GM12878 (cell line): ENCODE measurements at regions not wholly inside any gene's neighbourhood (a gene's known extent, or its start where the extent isn't known, plus 50 kb on each side); places are given as distances from the start of the nearest gene placed in this dataset.

Source experiments
- ATAC-seq: fragments of 200-7000 bp; cut with Tn5 transposase; 3 replicates; pipeline ENCODE4 v1.9.1; 2020; ENCODE audit warnings: mild to moderate bottlenecking, moderate library complexity
- BruUV-seq: library from RNA; stranded (reverse); fragments of 400-500 nt; replicated peaks from 2 replicates; lab custom pipeline; 2021; lab: Mats Ljungman, UMichigan
- CTCF ChIA-PET: fragments of 300-600 bp; sonication (Branson Sonifier 250); formaldehyde crosslinking; extraction: SDS; loops from one replicate; lab custom pipeline; 2021; ENCODE audit warnings: inconsistent platforms; lab: Yijun Ruan, JAX
- POLR2A ChIA-PET: fragments of 350-600 bp; formaldehyde crosslinking; extraction: SDS; loops from one replicate; lab custom pipeline; 2021; ENCODE audit warnings: inconsistent platforms; lab: Charles Lee
- RAD21 ChIA-PET: fragments of 300-600 bp; sonication (Branson Sonifier 250); formaldehyde crosslinking; loops from one replicate; lab custom pipeline; 2023; ENCODE audit warnings: antibody characterized with exemption; ENCODE audit not compliant: unreplicated experiment; lab: Charles Lee
- SMC1A ChIA-PET: fragments of 300-600 bp; sonication (Branson Sonifier 250); formaldehyde crosslinking; loops from one replicate; lab custom pipeline; 2023; ENCODE audit not compliant: unreplicated experiment, uncharacterized antibody; lab: Charles Lee
- DNase-seq: peaks from one replicate; pipeline ENCODE4 v3.0.0-alpha.2; 2011; ENCODE audit warnings: low read depth, low spot score
- FAIRE-seq: peaks from 3 replicates; lab custom pipeline; 2011; peaks lifted over from hg19 to GRCh38; lab: Jason Lieb, UNC
- H2AFZ ChIP-seq: 2 replicates; pipeline ENCODE4 v1.6.0; 2011; ENCODE audit warnings: low read depth, low read length, control low read depth; ENCODE audit not compliant: control insufficient read depth
- H3K27ac ChIP-seq: 2 replicates; pipeline ENCODE4 v1.5.1; 2011; ENCODE audit warnings: control low read depth; ENCODE audit not compliant: control insufficient read depth, insufficient read depth
- H3K27me3 ChIP-seq, 2 experiments: replicated peaks in 1 of 2; 2 replicates each; pipeline versions ENCODE4 v1.6.0 to v1.6.1; 2011; ENCODE audit warnings: low read length in 1 of 2; ENCODE audit not compliant: control insufficient read depth in 2 of 2, insufficient read depth in 2 of 2
- H3K36me3 ChIP-seq, 2 experiments: 2 replicates each; pipeline ENCODE4 v1.5.1; 2011; ENCODE audit warnings: low read length in 1 of 2; ENCODE audit not compliant: control insufficient read depth in 2 of 2, insufficient read depth in 2 of 2
- H3K4me1 ChIP-seq: 2 replicates; pipeline ENCODE4 v1.6.1; 2011; ENCODE audit warnings: mild to moderate bottlenecking, low read length, moderate library complexity, mixed read lengths; ENCODE audit not compliant: control insufficient read depth, insufficient read depth
- H3K4me2 ChIP-seq: 2 replicates; pipeline ENCODE4 v1.6.0; 2011; ENCODE audit warnings: control low read depth; ENCODE audit not compliant: control insufficient read depth, insufficient read depth
- H3K4me3 ChIP-seq: fragments of 200-600 bp; sonication (generic); 2 replicates; pipeline ENCODE4 v1.5.1; 2016
- H3K79me2 ChIP-seq: 2 replicates; pipeline ENCODE4 v1.6.0; 2011; ENCODE audit warnings: low read length; ENCODE audit not compliant: control insufficient read depth, insufficient read depth
- H3K9ac ChIP-seq: 2 replicates; pipeline ENCODE4 v1.8.0; 2011; ENCODE audit warnings: low read length, control low read depth, mixed read lengths; ENCODE audit not compliant: control insufficient read depth, insufficient read depth
- H3K9me3 ChIP-seq: replicated peaks from 3 replicates; pipeline ENCODE4 v1.5.1; 2011; ENCODE audit warnings: mild to moderate bottlenecking, low read length; ENCODE audit not compliant: control insufficient read depth, insufficient read depth
- H4K20me1 ChIP-seq: 2 replicates; pipeline ENCODE4 v1.6.0; 2011; ENCODE audit not compliant: control insufficient read depth, insufficient read depth
- FOXM1 ChIP-seq: IDR thresholded peaks from 2 replicates; pipeline ENCODE4 v1.6.1; 2012; ENCODE audit warnings: low read depth, mild to moderate bottlenecking, inconsistent platforms, low read length, moderate library complexity
- MYC ChIP-seq: IDR thresholded peaks from 2 replicates; pipeline ENCODE4 v1.6.1; 2011; ENCODE audit warnings: mild to moderate bottlenecking, low read length, moderate library complexity, inconsistent platforms; ENCODE audit not compliant: insufficient read depth, insufficient replicate concordance, insufficient read length, severe bottlenecking
- NFYA ChIP-seq: IDR thresholded peaks from 2 replicates; pipeline ENCODE4 v1.6.1; 2011; ENCODE audit warnings: low read depth, mild to moderate bottlenecking, low read length, improper control_type of control experiment, borderline replicate concordance
- NRF1 ChIP-seq: conservative IDR thresholded peaks from 2 replicates; pipeline ENCODE4 v1.6.1; 2011; ENCODE audit warnings: mild to moderate bottlenecking, low read depth, low read length, improper control_type of control experiment
- RBBP5 ChIP-seq: fragments of 200-600 bp; sonication (generic); conservative IDR thresholded peaks from 2 replicates; pipeline ENCODE4 v1.6.1; 2016
- REST ChIP-seq: IDR thresholded peaks from 2 replicates; pipeline ENCODE4 v1.6.1; 2012; ENCODE audit warnings: mild to moderate bottlenecking, low read depth, low read length
- SKIL ChIP-seq: fragments of 450-650 bp; IDR thresholded peaks from 2 replicates; pipeline ENCODE4 v1.6.1; 2017; ENCODE audit warnings: mild to moderate bottlenecking, low read depth, inconsistent platforms; ENCODE audit not compliant: poor library complexity, severe bottlenecking
- SMAD5 ChIP-seq: IDR thresholded peaks from 2 replicates; pipeline ENCODE4 v1.6.1; 2016; ENCODE audit warnings: antibody characterized with exemption, low read depth
- SMC3 ChIP-seq: IDR thresholded peaks from 2 replicates; pipeline ENCODE4 v1.6.1; 2011; ENCODE audit warnings: low read length, improper control_type of control experiment, borderline replicate concordance
- SRF ChIP-seq, 2 experiments: IDR thresholded peaks; 2 replicates each; pipeline ENCODE4 v1.6.1; 2011; ENCODE audit warnings: low read depth in 2 of 2, low read length in 2 of 2, mild to moderate bottlenecking in 1 of 2, moderate library complexity in 1 of 2
- YBX1 ChIP-seq: fragments of 450-650 bp; IDR thresholded peaks from 2 replicates; pipeline ENCODE4 v1.6.1; 2016; ENCODE audit warnings: antibody characterized with exemption
- ZBED1 ChIP-seq: IDR thresholded peaks from 2 replicates; pipeline ENCODE4 v1.6.1; 2016; ENCODE audit warnings: borderline replicate concordance
- WGBS: methylation state at CpG from one replicate; pipeline ENCODE4 v1.1.6; 2016; ENCODE audit warnings: low lambda C conversion rate; ENCODE audit not compliant: insufficient replicate concordance, insufficient coverage; ENCODE audit errors: missing lambda C conversion rate; 5-methylcytosine and 5-hydroxymethylcytosine counted together
- in situ Hi-C: fragments of 300-500 bp; cut with MboI; formaldehyde crosslinking; loops from 9 replicates; pipeline ENCODE4 v1.14.3; 2018; ENCODE audit warnings: mixed read lengths
- intact Hi-C: fragments of 100-400 bp; cut with micrococcal nuclease; formaldehyde crosslinking; loops from one replicate; pipeline ENCODE4 v1.14.2; 2022; ENCODE audit not compliant: unreplicated experiment

- Histone ChIP-seq H3K4me2 (no peak overlapping the region), H3K27me3 (peaks cover 0 to 2% of the 10 kb centered on the region in 2 experiments; a peak in 1 of 4 replicates), H3K4me1 (no peaks in the 10 kb centered on the region), H3K79me2 (no peaks in the 10 kb centered on the region), H3K9ac (no peak overlapping the region), H4K20me1 (no peaks in the 10 kb centered on the region), H2AFZ (no peak overlapping the region), H3K4me3 (no peak overlapping the region), H3K9me3 (no peaks in the 10 kb centered on the region)
- ChIA-PET SMC1A (no interaction called here), CTCF (no interaction called here), POLR2A (no interaction called here)
- DNase-seq (no peak), FAIRE-seq (no peak), ATAC-seq (no peak)
- 0% methylated on average over 3 of the region's 3 CpGs for WGBS
- intact Hi-C loops = no loop called here
- BruUV-seq = no TSS peak
- no peak for TF ChIP-seq YBX1
- TF ChIP-seq SMAD5 = no peak
- no peak for TF ChIP-seq REST
- TF ChIP-seq FOXM1 = no peak
- no peak for TF ChIP-seq SRF (IDR thresholded peaks at IDR 0.05; ENCODE audit: low read depth in 2 of 2, low read length in 2 of 2)
- TF ChIP-seq NFYA = no peak
- TF ChIP-seq RBBP5 = no peak
- TF ChIP-seq ZBED1 = no peak
- no peak for TF ChIP-seq NRF1
- no peak for TF ChIP-seq SKIL
- no peak for TF ChIP-seq MYC
- TF ChIP-seq SMC3 = no peak
- TF ChIP-seq, all 136 proteins: peak for 0
- Histone ChIP-seq H3K27ac (no peak overlapping the region), H3K36me3 (no peaks in the 10 kb centered on the region)
- in situ Hi-C loops = no loop called here
- RAD21 ChIA-PET = no interaction called here
Measured at GRCh38 chr15:96468036-96468435, 137.5 kb downstream of the NR2F2 start.
